ENCODE measurements at regions not wholly inside any gene's neighbourhood (a gene's known extent, or its start where the extent isn't known, plus 50 kb on each side); places are given as distances from the start of the nearest gene placed in this dataset.

DNA sequence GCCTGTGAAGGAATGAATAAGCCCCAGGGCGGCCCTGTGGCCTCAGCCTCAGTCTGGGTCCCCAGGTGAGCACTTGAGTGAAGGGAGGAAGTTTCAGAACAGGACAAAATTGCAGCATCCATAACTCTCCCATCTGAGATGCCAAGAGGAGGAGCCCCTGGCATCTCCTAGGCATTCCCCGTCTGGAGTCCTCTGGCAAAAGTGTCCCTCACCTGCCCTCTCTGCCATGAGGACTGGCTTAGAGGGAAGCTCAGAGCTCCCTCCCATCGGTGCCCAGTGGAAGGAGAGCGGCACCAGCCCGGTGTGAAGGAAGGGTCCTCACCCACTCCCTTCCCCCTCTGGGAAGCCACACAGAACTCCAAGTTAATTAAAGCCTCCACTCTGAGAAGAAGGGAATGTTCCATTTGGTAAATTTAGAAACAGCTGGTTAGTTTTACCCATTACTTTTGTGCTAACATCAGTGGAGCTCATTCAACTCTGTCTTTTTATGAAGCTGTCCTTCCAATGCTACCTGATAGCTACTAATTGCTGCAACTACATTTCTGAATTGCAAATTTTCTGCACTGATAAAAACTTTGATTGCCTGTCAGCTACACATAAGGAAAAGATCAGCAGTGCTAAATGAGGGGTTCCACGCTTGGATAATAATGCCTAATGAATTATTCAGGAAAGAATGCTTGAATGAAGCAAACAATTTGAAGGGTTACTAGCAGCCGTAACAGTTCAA is 123.3 kb upstream of the RCN1 start:
- Histone ChIP-seq H3K9me1 (ENCODE audit: control insufficient read depth, insufficient read depth, low read length) (no peaks in the 10 kb centered on the region), H3K4me3 (no peak overlapping the region), H3K27me3 (ENCODE audit: control insufficient read depth in 2 of 2, insufficient read depth in 2 of 2, low read length in 2 of 2) (peaks cover 4 to 13% of the 10 kb centered on the region in 2 experiments; a peak in 3 of 5 replicates), H3K36me3 (ENCODE audit: control insufficient read depth, insufficient read depth, low read length) (no peaks in the 10 kb centered on the region), H2AFZ (ENCODE audit: low read depth, low read length) (no peak overlapping the region), H3K9ac (ENCODE audit: insufficient read depth in 1 of 2, low read depth in 2 of 2, low read length in 2 of 2) (no peak overlapping the region), H3K79me2 (ENCODE audit: control insufficient read depth, insufficient read depth, low read length) (no peaks in the 10 kb centered on the region), H3K4me1 (replicated peaks in 1 of 2; ENCODE audit: control insufficient read depth in 2 of 2, insufficient read depth in 2 of 2, low read length in 2 of 2) (no peaks in the 10 kb centered on the region), H4K20me1 (replicated peaks; ENCODE audit: control insufficient read depth, insufficient read depth, low read length) (no peaks in the 10 kb centered on the region), H3K9me3 (replicated peaks; ENCODE audit: control insufficient read depth, insufficient read depth, low read depth, low read length) (no peaks in the 10 kb centered on the region), H3K27ac (ENCODE audit: extremely low read depth, low read depth, low read length) (no peak overlapping the region), H3K4me2 (ENCODE audit: insufficient read depth, low read length) (no peak overlapping the region)
- ChIA-PET CTCF (ENCODE audit: low intra/inter-chr PET ratio) (no interaction called here), POLR2A (no interaction called here)
- in situ Hi-C loops (cut with MboI), result loop anchor here (5.0 kb wide), 1 partner anchor 45 kb away; no protein-coding TSS in a partner anchor
- no TSS peak for BruUV-seq (replicated peaks)
- intact Hi-C loops (cut with micrococcal nuclease), result no loop called here
- DNase-seq (ENCODE audit: extremely low read depth in 1 of 4, low spot score in 3 of 4), result no peak
- no peak for ATAC-seq
- WGBS (ENCODE audit: insufficient coverage, low coverage, missing lambda C conversion rate), result 2% methylated on average over 7 of the region's 7 CpGs
- no peak for TF ChIP-seq CEBPB (tag; IDR thresholded peaks at IDR 0.05)
- TF ChIP-seq, protein P1, sequence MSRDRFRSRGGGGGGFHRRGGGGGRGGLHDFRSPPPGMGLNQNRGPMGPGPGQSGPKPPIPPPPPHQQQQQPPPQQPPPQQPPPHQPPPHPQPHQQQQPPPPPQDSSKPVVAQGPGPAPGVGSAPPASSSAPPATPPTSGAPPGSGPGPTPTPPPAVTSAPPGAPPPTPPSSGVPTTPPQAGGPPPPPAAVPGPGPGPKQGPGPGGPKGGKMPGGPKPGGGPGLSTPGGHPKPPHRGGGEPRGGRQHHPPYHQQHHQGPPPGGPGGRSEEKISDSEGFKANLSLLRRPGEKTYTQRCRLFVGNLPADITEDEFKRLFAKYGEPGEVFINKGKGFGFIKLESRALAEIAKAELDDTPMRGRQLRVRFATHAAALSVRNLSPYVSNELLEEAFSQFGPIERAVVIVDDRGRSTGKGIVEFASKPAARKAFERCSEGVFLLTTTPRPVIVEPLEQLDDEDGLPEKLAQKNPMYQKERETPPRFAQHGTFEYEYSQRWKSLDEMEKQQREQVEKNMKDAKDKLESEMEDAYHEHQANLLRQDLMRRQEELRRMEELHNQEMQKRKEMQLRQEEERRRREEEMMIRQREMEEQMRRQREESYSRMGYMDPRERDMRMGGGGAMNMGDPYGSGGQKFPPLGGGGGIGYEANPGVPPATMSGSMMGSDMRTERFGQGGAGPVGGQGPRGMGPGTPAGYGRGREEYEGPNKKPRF (IDR thresholded peaks at IDR 0.05; ENCODE audit: low read depth, low read length), result no peak
- TF ChIP-seq, protein P2, sequence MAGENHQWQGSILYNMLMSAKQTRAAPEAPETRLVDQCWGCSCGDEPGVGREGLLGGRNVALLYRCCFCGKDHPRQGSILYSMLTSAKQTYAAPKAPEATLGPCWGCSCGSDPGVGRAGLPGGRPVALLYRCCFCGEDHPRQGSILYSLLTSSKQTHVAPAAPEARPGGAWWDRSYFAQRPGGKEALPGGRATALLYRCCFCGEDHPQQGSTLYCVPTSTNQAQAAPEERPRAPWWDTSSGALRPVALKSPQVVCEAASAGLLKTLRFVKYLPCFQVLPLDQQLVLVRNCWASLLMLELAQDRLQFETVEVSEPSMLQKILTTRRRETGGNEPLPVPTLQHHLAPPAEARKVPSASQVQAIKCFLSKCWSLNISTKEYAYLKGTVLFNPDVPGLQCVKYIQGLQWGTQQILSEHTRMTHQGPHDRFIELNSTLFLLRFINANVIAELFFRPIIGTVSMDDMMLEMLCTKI (IDR thresholded peaks at IDR 0.05; ENCODE audit: partially characterized antibody), result no peak
- TF ChIP-seq, protein P3, sequence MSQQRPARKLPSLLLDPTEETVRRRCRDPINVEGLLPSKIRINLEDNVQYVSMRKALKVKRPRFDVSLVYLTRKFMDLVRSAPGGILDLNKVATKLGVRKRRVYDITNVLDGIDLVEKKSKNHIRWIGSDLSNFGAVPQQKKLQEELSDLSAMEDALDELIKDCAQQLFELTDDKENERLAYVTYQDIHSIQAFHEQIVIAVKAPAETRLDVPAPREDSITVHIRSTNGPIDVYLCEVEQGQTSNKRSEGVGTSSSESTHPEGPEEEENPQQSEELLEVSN (IDR thresholded peaks at IDR 0.05; ENCODE audit: borderline replicate concordance in 1 of 2, extremely low read depth in 1 of 2, insufficient read depth in 1 of 2, insufficient read length in 1 of 2, low read depth in 1 of 2, low read length in 1 of 2, poor library complexity in 1 of 2, severe bottlenecking in 1 of 2), result no peak
- TF ChIP-seq, protein P4, sequence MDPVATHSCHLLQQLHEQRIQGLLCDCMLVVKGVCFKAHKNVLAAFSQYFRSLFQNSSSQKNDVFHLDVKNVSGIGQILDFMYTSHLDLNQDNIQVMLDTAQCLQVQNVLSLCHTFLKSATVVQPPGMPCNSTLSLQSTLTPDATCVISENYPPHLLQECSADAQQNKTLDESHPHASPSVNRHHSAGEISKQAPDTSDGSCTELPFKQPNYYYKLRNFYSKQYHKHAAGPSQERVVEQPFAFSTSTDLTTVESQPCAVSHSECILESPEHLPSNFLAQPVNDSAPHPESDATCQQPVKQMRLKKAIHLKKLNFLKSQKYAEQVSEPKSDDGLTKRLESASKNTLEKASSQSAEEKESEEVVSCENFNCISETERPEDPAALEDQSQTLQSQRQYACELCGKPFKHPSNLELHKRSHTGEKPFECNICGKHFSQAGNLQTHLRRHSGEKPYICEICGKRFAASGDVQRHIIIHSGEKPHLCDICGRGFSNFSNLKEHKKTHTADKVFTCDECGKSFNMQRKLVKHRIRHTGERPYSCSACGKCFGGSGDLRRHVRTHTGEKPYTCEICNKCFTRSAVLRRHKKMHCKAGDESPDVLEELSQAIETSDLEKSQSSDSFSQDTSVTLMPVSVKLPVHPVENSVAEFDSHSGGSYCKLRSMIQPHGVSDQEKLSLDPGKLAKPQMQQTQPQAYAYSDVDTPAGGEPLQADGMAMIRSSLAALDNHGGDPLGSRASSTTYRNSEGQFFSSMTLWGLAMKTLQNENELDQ (CRISPR knock-in tag; IDR thresholded peaks at IDR 0.05; ENCODE audit: borderline replicate concordance), result no peak
- FAIRE-seq, result no peak
